ENCODE measurements at regions not wholly inside any gene's neighbourhood (a gene's known extent, or its start where the extent isn't known, plus 50 kb on each side); places are given as distances from the start of the nearest gene placed in this dataset.
"Not testable (repeated sequence)": the region's sequence is repeated elsewhere in the genome, so short reads cannot be mapped to it uniquely, and the experiment has no call there.

DNA sequence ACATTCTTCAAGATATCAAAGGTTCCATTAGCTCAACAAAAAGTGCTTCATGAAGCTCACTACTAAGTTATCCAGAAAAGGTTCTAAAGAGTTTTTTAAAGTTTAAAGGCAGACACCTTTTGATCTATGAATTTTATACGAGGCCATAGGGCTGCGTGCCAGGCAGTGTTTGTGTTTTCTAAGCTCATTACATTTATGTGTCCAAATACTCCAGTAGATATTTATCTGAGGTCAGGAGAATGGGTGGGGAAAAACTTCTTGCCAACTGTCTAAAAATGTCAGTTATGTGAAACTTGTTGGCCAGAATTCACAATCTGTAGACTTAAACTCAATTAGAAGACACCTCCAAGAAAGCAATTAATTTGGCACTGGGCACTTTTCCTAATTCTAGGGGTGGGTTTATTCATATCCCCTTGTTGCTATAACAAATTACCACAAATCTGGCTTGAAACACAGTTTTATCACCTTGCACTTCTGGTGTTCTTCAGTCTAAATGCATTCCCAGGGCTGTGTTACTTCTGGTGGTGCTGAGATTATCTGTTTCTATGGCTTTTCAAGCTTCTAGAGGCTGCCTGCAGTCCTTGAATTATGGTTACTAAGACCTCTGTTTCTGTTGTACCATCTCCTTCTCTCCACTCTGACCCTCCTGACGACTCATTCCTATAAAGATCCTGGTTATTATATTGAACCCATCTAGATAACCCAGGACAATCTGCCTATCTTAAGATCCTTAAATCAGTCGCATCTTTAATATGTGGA, 1030.4 kb upstream of the CNTN5 start:
- DNase-seq, result peak; percentile 37

DNA sequence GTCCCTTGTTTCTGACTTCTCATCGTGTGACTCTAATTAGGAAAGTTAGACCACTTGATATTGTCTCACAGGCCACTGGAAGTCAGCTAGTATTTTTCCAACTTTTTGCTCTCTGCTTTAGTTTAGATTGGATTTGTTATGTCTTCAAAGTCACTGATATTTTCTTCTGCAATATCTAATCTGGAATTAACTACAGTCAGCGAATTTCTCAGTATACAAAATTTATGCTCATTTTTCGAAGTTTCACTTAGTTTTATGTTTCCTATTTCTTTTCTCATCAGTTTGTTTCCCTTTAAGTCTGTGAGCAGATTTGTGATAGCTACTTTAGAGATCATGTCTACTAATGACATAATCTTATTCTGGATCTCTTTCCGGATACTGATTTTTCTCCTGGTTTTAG, 1027.2 kb upstream of the CNTN5 start:
- DNase-seq, result no peak

DNA sequence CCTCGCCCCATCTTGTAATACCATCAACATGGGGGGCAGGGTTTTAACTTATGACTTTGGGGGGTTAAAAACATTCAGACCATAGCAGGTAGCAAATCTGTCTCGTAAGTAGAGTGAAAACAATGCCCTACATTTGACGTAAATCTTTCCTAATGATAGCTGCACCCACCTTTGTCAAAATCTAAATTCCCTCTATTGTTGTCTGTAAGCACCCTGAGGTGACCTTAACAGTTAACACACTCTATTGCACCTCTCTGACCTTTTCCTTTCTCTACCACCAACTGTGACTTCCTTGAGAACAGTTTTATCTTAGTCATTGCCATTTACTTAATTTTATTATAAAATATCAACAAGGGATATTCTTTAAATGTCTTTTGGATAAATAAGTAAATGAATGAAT, 1024.9 kb upstream of the CNTN5 start:
- no peak for DNase-seq

DNA sequence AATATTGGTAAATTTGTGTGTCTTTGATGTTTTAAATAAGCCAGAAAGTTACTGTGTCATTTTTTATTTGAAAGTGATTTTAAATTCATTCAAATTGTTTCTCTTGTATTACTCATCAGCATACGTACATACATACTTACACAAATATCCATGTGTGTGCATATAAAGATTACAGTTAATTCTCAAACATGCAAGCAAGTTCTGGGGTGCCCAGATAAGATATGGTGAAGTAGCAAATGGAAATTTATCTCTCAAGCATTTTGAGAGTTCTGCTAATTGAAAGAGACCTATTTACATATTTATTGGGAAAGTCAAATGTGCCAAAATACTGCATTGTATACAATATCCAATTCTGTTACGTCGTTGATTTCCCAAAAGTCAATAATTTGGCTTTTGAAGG, 1024.0 kb upstream of the CNTN5 start:
- DNase-seq, result peak; percentile 85

DNA sequence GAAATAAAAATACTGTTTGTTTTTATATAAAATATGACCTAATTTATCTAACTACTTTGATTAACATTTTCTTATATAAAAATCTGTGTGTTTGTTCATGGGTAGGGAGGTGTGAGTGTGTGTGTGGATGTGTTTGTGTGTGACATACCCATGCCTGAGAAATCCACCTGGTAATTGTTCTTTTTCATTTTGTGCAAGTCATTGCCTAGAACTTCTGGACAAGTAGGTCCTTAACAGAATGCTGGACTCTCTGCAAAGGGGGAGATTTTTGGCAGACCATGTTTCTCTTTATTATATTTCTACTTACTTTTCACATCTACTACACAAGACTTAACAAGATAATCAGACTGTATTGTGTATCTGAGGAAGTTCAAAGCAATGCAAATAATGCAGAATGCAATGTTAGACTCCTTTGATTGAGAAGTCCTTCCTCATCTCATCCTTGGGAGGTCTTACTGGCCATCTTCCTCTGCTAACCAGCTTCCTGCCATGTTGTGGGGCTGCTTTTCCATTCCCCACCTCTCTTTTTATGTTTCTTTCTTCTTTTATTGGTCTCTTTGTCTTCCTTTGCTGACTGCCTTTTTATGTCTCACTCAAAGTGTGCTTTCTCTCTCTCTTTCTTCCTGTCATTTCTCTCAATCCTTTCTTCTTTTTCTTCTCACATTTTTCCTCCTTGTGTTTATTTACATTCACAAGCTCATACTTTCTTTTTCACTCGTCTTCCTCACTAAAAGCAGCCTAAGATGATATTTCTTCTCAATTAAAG, 1017.0 kb upstream of the CNTN5 start:
- DNase-seq, result no peak

DNA sequence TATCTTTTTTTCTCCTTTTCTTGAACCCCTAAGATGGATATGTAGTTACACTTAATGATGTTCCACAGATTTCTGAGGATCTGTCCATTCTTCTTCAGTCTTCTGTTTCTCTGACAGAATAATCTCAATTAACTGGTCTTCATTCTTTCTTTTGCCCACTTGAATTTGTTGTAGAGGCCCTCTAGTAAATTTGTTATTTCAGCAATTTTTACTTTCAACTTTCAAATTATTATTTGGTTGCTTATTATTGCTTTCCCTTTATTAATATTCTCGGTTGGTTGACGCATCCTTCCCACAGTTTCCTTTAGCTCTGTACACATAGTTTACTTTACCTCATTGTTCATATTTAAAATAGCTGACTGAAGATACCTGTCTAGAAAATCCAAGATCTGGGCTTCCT, 1013.7 kb upstream of the CNTN5 start:
- DNase-seq, result no peak

DNA sequence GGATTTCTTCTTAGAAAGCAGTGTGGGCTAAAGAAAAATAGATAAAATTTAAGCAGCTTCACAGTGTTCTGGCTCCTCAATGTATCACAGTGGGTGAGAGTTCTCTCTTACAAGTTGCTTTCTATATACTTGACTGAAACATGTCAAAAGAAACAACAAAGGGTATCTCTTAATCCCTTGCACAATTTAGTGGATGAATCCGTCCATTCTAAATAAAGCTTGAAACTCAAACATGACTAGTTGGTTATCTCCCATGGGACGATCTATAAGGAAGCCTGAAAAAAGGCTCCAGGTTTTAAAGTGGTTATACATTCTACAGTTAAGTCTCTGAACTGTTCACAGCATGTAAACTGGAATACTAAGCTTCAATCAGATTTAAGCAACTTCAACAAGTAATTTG, 993.1 kb upstream of the CNTN5 start:
- no peak for DNase-seq

DNA sequence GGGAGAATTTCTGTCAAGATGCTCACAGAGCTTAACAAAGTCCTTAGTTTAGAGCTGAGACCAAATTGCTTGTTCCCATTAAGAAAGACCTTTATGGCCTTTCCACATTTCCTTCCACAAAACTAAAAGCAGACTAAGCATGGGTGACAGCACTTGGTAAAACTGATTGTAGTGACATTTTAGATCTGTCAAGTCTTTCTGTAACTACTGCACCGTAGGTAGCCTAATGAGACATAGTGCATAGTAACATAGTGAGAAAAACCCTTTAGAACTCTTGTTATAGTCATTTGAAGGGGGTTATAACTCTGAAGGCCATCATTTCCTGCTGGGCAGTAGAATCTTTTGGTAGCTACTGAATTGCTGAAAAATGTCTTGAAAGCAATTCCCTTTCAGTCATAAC, 990.9 kb upstream of the CNTN5 start:
- DNase-seq, result no peak

DNA sequence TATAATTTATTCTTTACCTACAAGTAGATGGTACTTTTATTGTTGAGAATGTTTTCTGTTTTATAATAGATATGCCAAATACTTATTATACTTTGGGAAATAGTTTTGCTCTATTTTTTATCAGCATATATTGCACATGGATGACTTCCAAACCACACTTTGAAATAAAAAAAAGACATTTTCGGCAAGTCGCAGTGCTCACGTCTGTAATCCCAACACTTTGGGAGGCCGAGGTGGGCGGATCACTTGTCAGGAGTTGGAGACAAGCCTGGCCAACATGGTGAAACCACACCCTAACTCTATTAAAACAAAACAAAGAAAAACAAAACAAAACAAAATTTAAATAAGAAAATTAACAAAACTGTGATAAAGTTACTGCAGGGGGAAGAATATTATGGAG, 983.9 kb upstream of the CNTN5 start:
- DNase-seq, result no peak

DNA sequence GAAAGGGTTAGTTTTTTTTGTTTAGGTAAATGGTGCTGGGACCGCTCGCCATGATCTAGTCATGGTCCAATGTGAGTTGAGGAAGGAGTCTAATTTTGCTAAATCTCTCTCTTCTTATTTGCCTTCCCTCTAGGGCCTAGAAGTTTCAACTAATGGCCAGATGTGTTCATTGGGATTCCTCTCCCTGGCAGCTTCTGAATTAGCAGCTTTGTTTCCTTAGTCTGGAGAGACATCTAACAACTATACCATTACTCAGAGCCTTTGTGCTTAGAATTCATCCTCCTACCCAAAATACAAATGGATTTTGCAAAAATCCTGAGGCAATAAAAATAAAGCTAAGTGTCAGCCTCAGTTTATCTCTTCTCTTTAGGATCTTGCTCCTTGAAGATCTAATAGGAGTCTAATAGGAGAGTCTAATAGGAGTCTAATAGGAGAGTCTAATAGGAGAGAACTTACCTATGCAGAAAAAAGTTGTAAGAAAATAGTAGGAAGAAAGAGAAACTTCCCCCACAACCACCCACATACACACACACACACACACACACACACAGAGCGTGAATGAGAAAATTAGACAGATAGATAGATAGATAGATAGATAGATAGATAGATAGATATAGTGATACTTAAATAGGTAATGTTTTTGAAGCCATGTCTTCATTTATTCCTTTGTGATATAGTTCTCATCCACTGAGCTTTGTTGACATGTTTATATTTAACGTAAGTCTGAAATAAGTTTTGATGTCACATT, 980.5 kb upstream of the CNTN5 start:
- DNase-seq, result no peak

DNA sequence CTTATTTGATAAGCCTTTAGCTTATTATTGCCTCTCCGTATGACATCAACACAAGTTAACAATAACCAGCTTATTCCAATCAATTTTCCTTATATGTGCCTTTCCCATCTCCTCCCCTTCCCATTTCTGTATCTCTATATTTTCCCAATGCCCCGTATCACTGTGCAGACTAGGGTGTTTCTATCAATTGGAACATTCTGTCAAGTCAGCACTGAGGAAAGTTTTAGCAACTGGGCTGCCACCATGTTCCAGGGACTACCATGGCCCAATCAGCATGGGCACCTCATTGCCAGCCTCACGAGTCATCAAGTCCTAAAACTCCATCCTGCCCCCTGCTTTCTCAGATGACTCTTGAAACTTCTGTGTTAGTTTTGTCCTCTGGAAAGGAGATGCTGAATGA, 973.1 kb upstream of the CNTN5 start:
- DNase-seq, result no peak

DNA sequence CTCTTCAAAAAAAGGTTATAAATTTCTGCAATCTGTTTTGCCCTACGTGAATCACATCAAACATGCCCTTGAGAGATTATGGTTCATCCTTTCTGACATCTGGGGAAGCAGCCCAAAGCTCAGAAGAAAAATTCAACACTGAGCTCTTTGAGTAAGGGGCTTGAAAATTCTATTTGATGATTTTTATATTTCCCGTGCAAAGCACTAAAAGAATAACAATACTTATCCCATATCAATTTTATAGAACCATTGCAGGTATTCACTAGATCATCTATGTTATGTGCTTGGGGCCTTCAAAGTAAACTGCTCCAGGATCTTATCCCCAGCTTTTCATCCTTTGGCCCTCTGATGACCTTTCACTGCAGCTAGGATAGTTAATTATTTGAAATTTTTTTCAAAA, 966.9 kb upstream of the CNTN5 start:
- no peak for DNase-seq

DNA sequence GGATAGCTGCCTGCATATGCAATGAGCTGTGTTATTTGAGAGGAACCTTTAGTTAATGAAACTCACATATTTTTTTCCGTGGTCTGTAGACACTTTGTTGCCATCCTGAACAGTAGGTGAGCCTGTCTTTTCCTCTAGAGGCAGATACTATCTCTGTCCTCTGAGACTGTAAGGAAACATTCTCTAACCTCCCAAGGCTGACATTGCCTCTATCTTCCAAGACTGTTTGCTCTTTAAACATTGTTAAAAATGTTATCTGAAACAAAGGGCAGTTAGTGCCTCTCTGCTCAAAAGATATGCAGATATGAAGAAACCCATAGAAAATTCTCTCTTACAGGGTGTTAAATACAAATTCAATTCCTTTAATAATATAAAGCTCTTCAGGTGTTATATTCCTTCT, 963.8 kb upstream of the CNTN5 start:
- DNase-seq, result peak; percentile 20

DNA sequence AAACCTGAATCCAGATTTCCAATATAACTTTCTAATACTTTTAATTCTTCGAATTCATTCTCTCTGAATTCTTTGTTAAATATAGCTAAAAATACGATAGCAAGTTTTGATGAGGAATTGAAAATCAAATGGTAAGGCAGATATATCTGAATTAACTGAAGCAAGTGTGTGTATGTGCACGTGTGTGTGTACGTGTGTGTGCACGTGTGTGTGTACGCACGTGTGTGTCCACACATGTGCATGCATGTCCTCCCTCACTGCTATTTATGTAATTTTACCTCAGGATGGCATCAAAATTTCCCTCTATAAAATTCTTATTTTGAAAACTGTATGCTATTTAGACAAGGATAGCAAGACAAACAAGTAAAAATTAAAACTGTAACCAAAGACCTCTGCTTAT, 961.3 kb upstream of the CNTN5 start:
- no peak for DNase-seq

DNA sequence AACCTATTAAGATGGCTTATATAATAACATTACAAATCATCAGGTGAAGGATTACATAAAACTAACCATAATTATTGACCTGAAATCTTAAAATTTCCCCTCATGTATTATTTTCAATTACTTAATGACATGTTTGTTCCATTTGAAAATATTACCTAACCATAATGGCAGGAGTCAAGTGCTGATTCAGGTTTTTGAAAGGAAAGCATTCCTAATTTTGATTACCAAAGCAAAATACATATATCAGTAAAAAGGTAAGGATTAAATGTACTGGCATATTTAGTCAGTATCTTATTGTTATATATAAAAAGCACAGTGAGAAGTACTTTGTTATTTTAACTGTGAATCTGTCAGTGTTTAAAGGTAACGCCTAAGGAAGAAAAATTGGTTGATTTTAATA, 960.0 kb upstream of the CNTN5 start:
- no peak for DNase-seq

DNA sequence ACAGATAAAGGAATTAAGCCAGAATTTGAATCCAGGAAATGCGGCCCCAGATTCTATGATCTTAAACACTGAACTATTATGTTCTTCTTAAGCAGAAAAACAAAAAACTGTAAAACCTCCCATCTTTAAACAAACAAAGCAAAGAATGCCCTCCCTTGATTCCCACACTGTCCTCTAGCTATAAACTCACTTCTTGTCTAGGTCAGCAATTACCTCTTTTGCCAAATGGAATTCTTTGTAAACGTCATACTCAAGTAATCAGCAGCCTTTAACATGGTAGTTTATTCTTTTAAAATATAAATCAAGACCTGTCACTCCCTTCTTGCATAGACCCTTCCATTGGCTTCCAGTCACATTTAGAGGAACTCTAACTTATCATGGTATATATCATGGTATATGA, 958.9 kb upstream of the CNTN5 start:
- no peak for DNase-seq

DNA sequence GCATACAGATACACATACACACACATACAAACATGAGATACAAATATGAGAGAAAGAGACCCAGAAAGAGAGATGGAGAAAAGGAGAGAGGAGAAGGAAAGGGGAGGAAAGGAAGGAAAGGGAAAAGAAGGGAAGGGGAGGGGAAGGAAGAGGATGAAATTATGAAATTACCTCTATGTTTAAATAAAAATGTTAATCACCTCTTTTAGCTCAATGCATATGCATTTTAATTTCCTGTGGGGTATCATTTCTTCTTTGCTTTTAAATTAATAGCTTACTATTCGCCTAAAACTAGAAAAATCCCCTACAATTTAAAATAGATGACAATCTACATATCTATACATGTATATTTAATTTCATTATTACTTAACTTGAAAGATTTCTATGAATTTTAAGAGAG, 958.0 kb upstream of the CNTN5 start:
- no peak for DNase-seq

DNA sequence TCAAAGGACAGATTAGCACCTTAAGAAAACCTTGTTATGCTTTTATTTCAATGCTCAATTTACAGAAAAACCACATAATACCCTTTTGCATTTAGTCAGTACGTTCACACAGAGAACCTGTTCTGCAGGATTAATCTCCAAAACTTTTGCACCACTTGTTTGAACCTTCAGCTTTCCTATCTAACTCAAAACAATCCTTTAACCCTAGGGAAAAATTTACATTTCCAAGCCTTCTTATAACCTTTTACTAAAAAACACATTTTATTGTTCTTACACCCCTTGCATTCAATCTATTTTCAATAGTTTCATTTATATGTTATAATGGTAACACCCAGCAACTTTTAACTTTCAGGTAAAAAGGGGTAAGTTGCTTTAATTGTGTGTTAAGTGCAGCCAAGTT, 952.5 kb upstream of the CNTN5 start:
- DNase-seq, result no peak

DNA sequence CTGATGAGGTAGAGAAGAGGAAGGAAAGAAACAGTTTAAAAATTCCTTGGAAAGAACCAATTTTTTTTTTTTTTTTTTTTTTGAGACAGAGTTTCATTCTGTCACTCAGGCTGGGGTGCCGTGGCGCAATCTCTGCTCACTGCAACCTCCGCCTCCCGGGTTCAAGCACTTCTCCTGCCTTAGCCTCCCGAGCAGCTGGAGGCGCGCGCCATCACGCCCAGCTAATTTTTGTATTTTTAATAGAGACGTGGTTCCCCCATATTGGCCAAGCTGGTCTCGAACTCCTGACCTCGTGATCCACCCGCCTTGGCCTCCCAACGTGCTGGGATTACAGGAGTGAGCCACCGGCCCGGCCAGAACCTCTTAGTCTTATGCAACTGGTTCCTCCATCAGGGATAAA, 951.6 kb upstream of the CNTN5 start:
- DNase-seq, result not testable (repeated sequence)

DNA sequence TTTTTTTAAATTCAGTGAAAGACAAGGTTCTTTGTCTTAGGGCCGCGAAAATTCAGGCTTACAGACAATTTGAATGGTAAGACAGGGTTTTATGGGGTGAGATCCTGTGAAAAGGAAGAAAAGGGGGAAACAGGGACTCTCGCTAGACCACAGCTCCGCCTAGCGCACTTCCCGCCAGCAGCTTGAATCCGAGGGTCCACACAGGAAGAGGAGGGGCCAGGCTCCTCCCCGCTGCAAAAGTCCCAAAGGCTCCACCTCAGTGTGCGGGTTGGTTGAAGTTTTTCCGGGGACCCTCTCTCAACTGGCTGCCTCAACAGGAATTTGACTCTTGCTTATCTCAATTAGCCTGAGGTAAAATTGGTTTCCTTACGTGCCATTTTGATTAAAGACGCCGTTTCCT, 950.9 kb upstream of the CNTN5 start:
- DNase-seq, result no peak

DNA sequence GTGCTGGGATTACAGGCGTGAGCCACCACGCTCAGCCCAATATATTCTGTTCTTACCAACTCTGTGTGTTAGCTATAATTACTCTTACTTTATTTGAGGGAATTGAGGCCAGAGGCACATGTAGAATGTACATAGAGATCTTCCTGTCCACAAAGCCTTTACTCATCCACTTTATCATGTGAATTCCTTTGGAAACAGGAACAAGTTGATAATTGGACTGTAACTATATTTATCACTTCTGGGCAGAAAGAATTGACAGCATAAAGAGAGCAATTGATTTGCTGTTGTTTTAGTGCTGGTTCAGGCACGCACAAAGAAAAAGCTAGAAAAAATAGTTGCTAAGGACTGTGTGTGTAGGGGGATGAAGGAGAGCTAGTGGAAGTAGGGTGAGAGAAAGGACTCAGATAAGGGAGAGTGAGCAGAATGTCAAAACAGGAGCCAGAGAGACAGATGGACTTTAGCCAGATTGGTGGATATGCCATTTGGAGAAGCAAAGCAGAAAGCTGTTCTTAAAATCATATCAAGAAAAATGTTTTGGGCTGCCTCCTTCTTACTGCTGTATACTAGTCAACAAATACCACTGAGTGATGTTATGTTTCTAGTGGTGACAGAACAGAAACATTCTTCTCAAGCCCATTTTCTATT, 929.8 kb upstream of the CNTN5 start:
- no peak for DNase-seq

DNA sequence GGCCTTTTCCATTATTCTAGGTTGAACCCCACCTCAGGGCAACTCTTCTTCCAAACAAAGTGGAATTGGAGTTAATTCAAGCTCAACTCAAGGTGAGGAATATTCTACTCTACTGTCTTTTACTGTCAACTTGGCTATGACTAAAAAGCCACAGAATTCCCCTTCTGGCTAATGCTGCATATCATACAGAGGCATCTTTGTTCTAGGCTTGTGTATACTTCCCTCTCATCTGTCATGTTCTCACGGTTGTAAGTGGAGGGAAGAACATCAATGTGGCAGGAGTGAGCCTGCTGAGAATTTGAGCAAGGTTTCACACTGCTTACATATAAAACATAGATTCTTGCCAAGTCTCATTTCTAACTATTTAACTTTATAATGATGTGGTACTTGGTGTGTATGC, 921.4 kb upstream of the CNTN5 start:
- DNase-seq, result no peak

DNA sequence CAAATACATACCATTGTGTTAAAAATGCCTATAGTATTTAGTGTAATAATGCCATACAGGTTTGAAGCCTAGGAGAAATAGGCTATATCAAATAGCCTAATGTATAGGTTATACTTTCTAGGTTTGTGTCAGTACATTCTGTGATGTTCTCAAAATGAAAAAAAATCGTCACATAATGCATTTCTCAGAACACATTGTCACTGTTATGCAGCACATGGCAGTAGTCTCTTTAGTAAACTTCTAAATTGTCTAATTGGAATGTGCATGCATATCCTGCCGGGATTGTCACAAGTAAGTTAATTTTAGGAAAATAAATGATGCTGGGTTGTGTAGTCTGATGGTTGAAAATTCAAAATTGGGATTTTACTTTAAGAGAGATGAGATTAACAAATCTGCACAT, 920.1 kb upstream of the CNTN5 start:
- DNase-seq, result no peak

DNA sequence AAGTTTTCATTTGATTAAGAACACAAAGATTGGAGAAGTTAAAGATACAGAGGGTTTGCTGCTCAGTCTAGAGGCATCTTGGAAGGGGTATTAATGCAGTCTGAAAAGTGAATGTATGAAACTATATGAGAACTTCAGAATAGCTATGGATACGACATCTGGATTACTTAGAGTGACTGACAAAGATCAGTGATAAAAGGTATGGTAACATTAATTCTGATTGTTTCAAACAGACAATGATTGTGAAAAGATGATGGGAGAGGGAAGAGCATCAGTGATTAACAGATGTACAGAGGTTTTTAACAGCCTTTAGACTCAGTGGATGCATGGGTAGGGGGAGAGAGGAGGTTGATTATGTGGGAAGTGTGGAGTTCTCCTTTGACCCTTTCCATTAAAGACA, 919.4 kb upstream of the CNTN5 start:
- no peak for DNase-seq

All from hematopoietic multipotent progenitor cell treated with erythropoietin and hydrocortisone succinate and interleukin-3 and kit ligand, for 6 days (in vitro differentiated cells).